ENCODE measurements at regions not wholly inside any gene's neighbourhood (a gene's known extent, or its start where the extent isn't known, plus 50 kb on each side); places are given as distances from the start of the nearest gene placed in this dataset.

DNA sequence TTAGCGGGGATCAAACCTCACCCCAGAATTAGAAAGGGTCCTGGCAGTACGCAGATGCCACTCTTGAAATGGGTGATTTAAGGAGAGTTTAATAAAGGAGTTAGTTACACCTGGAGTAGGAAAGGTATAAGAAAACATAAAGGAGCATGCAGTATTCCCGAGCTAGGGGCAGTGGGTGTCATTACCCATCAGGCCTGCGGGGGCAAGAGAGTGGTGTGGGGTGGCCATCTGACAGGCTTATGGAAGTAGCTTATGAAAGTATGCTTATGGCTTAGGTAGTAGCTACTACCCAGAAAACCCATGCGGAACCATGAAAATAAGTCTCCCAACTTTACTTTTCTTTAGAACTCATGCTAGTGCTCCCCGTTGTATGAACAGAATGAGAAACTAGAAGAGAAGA is 568.9 kb upstream of the ACVR2A start:
- no peaks in the 10 kb centered on the region for H3K23me2 ChIP-seq (ENCODE audit: insufficient read length, low read depth, low read length, poor library complexity, severe bottlenecking)
- peak; percentile 49 for DNase-seq
- no CpG with 5 or more reads among the region's 6 CpGs for WGBS (ENCODE audit: extremely low coverage, insufficient read length, low lambda C conversion rate)
- no peak overlapping the region for H3K4me2 ChIP-seq (ENCODE audit: insufficient read depth, insufficient read length, low read length)
- no peaks in the 10 kb centered on the region for H3K9me3 ChIP-seq (ENCODE audit: control insufficient read depth, low read depth, low read length)
- H2AFZ ChIP-seq (ENCODE audit: low read length): no peak overlapping the region
- no peaks in the 10 kb centered on the region for H3K79me2 ChIP-seq (ENCODE audit: insufficient read depth, low read length)
- H3K18ac ChIP-seq (ENCODE audit: insufficient read length, low read depth, low read length): no peak overlapping the region
- H3K79me1 ChIP-seq (ENCODE audit: insufficient read depth, low read depth, low read length, poor library complexity, severe bottlenecking): no peaks in the 10 kb centered on the region
- H3K27me3 Mint-ChIP-seq (ENCODE audit: low read depth): no peaks in the 10 kb centered on the region
- H4K91ac ChIP-seq (ENCODE audit: insufficient read length, low read depth, low read length): no peak overlapping the region
- no peak overlapping the region for H2BK15ac ChIP-seq (ENCODE audit: low read depth, low read length)
- no peak overlapping the region for H2AK5ac ChIP-seq (ENCODE audit: insufficient read length, low read length)
- no peak overlapping the region for H3K14ac ChIP-seq (ENCODE audit: insufficient read depth, low read length)
- H3K4me1 Mint-ChIP-seq: peaks cover 0 to 5% of the 10 kb centered on the region in 2 experiments; a peak in 1 of 4 replicates
- no peak overlapping the region for H3K27ac Mint-ChIP-seq
- H2BK12ac ChIP-seq (ENCODE audit: insufficient read length, low read depth, low read length): no peak overlapping the region
- H2BK120ac ChIP-seq (ENCODE audit: low read depth, low read length, poor library complexity, severe bottlenecking): no peak overlapping the region
- H2BK5ac ChIP-seq (ENCODE audit: insufficient read length, low read length): no peak overlapping the region
- H4K5ac ChIP-seq (ENCODE audit: insufficient read length, low read depth, low read length): no peak overlapping the region
- TF ChIP-seq, protein P1, sequence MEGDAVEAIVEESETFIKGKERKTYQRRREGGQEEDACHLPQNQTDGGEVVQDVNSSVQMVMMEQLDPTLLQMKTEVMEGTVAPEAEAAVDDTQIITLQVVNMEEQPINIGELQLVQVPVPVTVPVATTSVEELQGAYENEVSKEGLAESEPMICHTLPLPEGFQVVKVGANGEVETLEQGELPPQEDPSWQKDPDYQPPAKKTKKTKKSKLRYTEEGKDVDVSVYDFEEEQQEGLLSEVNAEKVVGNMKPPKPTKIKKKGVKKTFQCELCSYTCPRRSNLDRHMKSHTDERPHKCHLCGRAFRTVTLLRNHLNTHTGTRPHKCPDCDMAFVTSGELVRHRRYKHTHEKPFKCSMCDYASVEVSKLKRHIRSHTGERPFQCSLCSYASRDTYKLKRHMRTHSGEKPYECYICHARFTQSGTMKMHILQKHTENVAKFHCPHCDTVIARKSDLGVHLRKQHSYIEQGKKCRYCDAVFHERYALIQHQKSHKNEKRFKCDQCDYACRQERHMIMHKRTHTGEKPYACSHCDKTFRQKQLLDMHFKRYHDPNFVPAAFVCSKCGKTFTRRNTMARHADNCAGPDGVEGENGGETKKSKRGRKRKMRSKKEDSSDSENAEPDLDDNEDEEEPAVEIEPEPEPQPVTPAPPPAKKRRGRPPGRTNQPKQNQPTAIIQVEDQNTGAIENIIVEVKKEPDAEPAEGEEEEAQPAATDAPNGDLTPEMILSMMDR (conservative IDR thresholded peaks at IDR 0.05): peak; percentile 62
- no peaks in the 10 kb centered on the region for H3K36me3 Mint-ChIP-seq (ENCODE audit: insufficient read depth in 1 of 3, low read depth in 3 of 3)
- H3K27me3 ChIP-seq (ENCODE audit: insufficient read depth, low read length): no peaks in the 10 kb centered on the region
- no peaks in the 10 kb centered on the region for H3K4me1 ChIP-seq (ENCODE audit: insufficient read depth, low read length)
- no peak overlapping the region for H3K56ac ChIP-seq (ENCODE audit: insufficient read length, low read depth, low read length)
- no peaks in the 10 kb centered on the region for H4K20me1 ChIP-seq (ENCODE audit: control insufficient read depth, insufficient read depth, insufficient read length)
- no peak overlapping the region for H3K27ac ChIP-seq (ENCODE audit: insufficient read length, low read depth, low read length)
- no peak overlapping the region for H3K23ac ChIP-seq (ENCODE audit: insufficient read length, low read depth, low read length)
- H4K8ac ChIP-seq (replicated peaks; ENCODE audit: insufficient read length, low read depth, low read length): no peak overlapping the region
- no peak overlapping the region for H3K4me3 Mint-ChIP-seq
- H3K9me3 Mint-ChIP-seq: no peaks in the 10 kb centered on the region
- H2BK20ac ChIP-seq (ENCODE audit: low read depth, low read length, poor library complexity, severe bottlenecking): no peak overlapping the region
- H3T11ph ChIP-seq (ENCODE audit: low read length): no peak overlapping the region
- H3K9ac ChIP-seq (ENCODE audit: extremely low read depth, insufficient read length, low read length): no peak overlapping the region
- no peak overlapping the region for H3K4ac ChIP-seq (ENCODE audit: low read depth, low read length)
